ENCODE measurements at regions not wholly inside any gene's neighbourhood (a gene's known extent, or its start where the extent isn't known, plus 50 kb on each side); places are given as distances from the start of the nearest gene placed in this dataset.
"Not testable (repeated sequence)": the region's sequence is repeated elsewhere in the genome, so short reads cannot be mapped to it uniquely, and the experiment has no call there.

GRCh38 chr13:96934889-96935489 is 59.3 kb downstream of the OXGR1 start:
- no peak for DNase-seq (ENCODE audit: low spot score)

DNA sequence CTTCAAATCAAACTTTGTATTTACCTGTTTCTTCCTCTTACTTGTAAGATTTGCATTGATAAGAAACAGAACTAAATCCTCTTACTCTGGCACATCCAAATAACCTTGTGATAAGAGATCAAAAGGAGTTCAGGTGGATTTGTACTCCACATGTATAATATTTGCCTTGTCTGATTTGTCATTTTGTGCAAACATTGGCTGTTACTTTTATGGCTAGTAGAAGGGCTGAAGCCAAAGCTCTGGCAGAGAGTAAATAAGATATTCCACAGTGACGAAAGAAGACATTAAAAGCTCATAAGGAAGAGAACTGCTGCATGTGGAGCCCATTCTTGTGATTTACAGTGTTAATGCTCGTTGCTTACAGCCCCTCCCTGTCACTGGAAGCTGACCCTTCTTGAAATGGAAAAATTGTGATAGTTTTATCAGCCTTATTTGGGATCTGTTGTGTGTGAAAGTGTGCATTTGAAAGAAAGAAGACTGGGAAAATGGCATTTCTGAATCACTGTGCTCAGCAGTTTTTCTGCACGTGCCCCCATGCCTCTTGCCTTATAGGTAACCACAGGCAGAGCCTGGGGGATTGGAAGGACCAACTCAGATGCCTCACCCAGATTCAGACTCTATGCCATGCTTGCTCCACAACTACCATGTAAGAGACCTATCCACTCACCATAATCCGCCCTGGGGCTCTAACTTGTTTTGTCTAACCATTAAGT is 68.2 kb downstream of the OXGR1 start:
- DNase-seq (ENCODE audit: low spot score): no peak

DNA sequence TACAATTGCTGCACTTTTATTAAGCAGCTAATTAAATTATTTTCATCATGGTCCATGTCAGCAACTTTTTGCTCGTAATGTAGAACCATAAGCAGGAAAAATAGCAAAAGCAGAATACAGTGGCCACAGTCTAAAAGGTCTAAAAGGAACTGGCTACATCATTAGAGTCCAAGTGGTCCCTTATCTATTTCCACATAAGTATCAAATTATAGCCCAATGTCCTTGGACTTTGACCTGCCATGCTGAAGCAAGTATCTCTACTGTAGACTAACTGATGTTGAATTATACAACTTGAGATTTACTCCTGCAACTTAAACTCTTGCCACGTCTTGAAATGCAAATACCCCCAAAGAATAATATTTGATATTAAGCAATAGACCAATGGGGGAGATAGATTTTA is 68.8 kb downstream of the OXGR1 start:
- no peak for DNase-seq (ENCODE audit: low spot score)

DNA sequence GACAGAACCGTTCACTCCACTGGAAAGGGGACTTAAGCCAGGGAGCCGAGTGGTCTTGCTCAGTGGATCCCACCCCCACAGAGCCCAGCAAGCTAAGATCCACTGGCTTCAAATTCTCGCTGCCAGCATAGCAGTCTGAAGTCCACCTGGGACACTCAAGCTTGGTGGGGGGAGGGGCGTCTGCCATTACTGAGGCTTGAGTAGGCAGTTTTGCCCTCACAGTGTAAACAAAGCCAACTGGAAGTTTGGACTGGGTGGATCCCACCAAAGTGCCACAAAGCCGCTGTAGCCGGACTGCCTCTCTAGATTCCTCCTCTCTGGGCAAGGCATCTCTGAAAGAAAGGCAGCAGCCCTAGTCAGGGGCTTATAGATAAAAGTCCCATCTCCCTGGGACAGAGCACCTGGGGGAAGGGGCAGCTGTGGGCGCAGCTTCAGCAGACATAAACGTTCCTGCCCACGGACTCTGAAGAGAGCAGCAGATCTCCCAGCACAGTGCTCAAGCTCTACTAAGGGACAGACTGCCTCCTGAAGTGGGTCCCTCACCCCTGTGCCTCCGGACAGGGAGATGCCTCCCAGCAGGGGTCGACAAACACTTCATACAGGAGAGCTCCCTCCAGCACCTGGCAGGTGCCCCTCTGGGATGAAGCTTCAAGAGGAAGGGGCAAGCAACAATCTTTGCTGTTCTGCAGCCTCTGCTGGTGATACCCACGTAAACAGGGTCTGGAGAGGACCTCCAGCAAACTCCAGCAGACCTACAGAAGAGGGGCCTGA is 75.2 kb downstream of the OXGR1 start:
- not testable (repeated sequence) for DNase-seq (ENCODE audit: low spot score)

GRCh38 chr13:96904232-96904631 is 90.0 kb downstream of the OXGR1 start:
- no peak for DNase-seq (ENCODE audit: low spot score)

GRCh38 chr13:96903085-96903484 is 91.2 kb downstream of the OXGR1 start:
- DNase-seq (ENCODE audit: low spot score): no peak

DNA sequence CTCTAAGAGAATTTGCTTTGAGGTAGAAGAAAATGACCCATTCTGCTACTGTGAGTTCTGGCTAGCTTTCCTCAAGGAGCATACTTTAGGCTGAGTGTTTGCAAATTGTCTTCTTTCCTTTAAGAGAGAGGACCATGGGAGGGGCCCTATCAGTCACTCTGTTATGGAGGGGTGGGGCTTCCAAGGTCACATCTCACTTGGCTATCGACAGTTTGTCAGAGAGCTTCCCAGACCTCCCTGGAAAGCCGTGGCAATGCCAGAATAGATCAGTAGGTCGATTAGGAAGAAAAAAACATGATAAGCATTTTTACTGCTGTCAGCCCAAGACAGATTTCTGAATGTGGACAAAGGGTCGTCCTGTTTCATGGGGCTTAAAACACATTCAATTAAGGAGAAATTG is 93.3 kb downstream of the OXGR1 start:
- no peak for DNase-seq (ENCODE audit: low spot score)

- DNase-seq (ENCODE audit: low spot score): no peak
Measured at GRCh38 chr13:96899946-96900345, 94.3 kb downstream of the OXGR1 start.

GRCh38 chr13:96898646-96899254 is 95.5 kb downstream of the OXGR1 start:
- DNase-seq (ENCODE audit: low spot score): peak; percentile 63

DNA sequence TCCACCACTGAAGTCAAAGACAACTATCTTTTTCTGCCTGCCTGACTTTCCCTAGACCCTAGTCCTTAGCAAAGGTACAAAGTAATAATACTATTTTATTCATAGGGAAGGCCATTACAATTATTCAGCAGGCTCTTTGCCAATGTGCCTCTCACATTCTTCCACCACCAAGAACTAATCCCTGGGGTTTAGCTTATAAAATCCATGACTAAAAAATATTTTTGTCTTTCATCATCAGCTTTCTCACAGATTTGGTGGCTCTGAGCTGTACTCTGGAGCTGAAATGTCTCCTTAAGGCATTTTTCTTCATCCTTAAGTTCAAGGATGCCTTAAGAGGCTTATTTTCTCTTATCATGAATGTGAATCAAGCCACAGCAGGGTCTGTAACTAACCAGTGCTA is 96.1 kb downstream of the OXGR1 start:
- no peak for DNase-seq (ENCODE audit: low spot score)
